ENCODE measurements at regions not wholly inside any gene's neighbourhood (a gene's known extent, or its start where the extent isn't known, plus 50 kb on each side); places are given as distances from the start of the nearest gene placed in this dataset.

DNA sequence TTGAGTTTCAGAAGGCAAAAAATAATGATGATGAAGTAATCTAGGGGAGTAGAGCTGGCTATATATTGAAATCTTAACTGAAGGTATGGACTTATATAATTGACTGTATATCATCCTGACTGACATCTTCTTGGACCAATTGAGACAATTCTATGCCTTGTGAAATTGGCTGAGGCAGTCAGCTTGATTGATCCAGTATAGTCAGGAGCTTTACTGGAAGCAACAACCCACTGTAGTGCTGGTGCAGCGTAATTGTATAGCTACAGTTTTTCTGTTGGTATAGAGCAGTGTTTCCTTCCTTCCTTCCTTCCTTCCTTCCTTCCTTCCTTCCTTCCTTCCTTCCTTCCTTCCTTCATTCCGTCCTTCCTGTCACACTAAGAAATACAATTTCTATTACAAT is 268.0 kb downstream of the NUF2 start:
- TF ChIP-seq CEBPB (IDR thresholded peaks at IDR 0.05), result no peak
- no peak for TF ChIP-seq EP300 (IDR thresholded peaks at IDR 0.05; ENCODE audit: borderline replicate concordance)
